Peyer's patch (tissue), 4 donors: ENCODE measurements at regions not wholly inside any gene's neighbourhood (a gene's known extent, or its start where the extent isn't known, plus 50 kb on each side); places are given as distances from the start of the nearest gene placed in this dataset.

Experiments
- DNase-seq, 3 donors: peaks; one replicate each; pipeline ENCODE4 v3.0.0-alpha.2; 2017 to 2019
- H3K27ac ChIP-seq, 4 donors: fragments of 200-600 bp; sonication (generic); one replicate each; pipeline ENCODE4 v1.5.1; 2016 to 2019
- H3K27me3 ChIP-seq, 2 donors: fragments of 200-600 bp; sonication (generic); one replicate each; pipeline ENCODE4 v1.5.1; 2019
- H3K36me3 ChIP-seq, 3 donors: fragments of 200-600 bp; sonication (generic); one replicate each; pipeline ENCODE4 v1.5.1; 2016 to 2019
- H3K4me1 ChIP-seq, 4 donors: fragments of 200-600 bp; sonication (generic); one replicate each; pipeline ENCODE4 v1.5.1; 2016 to 2019
- H3K4me3 ChIP-seq, 4 donors: fragments of 200-600 bp; sonication (generic); 1 replicate in 3 of 4; 2 replicates in 1 of 4; pipeline ENCODE4 v1.5.1; 2016 to 2019; ENCODE audit warnings: mild to moderate bottlenecking in 1 of 4
- H3K9me3 ChIP-seq, 4 donors: fragments of 200-600 bp; sonication (generic); one replicate each; pipeline ENCODE4 v1.5.1; 2016 to 2019; ENCODE audit warnings: mild to moderate bottlenecking in 1 of 4
- POLR2A ChIP-seq, 2 donors: fragments of 450-650 bp; IDR thresholded peaks; one replicate each; pipeline ENCODE4 v1.5.1; 2017; ENCODE audit warnings: antibody characterized with exemption in 2 of 2, mild to moderate bottlenecking in 2 of 2, moderate library complexity in 2 of 2
- TF ChIP-seq, protein P1 (sequence below), 6 experiments: fragments of 450-650 bp in 4 of 6; fragments of 200-600 bp in 2 of 6; sonication (generic) in 1 of 6; IDR thresholded peaks; one replicate each; pipeline ENCODE4 v1.5.1; 2017 to 2019; ENCODE audit warnings: antibody characterized with exemption in 6 of 6, mild to moderate bottlenecking in 3 of 6, moderate library complexity in 1 of 6

- H3K36me3 ChIP-seq = no peaks in the 10 kb centered on the region
- no peaks in the 10 kb centered on the region for H3K4me1 ChIP-seq
- H3K27me3 ChIP-seq = no peaks in the 10 kb centered on the region
- H3K4me3 ChIP-seq = no peak overlapping the region
- no peak for DNase-seq
- TF ChIP-seq POLR2A (IDR thresholded peaks at IDR 0.05) = no peak
- TF ChIP-seq, protein P1, sequence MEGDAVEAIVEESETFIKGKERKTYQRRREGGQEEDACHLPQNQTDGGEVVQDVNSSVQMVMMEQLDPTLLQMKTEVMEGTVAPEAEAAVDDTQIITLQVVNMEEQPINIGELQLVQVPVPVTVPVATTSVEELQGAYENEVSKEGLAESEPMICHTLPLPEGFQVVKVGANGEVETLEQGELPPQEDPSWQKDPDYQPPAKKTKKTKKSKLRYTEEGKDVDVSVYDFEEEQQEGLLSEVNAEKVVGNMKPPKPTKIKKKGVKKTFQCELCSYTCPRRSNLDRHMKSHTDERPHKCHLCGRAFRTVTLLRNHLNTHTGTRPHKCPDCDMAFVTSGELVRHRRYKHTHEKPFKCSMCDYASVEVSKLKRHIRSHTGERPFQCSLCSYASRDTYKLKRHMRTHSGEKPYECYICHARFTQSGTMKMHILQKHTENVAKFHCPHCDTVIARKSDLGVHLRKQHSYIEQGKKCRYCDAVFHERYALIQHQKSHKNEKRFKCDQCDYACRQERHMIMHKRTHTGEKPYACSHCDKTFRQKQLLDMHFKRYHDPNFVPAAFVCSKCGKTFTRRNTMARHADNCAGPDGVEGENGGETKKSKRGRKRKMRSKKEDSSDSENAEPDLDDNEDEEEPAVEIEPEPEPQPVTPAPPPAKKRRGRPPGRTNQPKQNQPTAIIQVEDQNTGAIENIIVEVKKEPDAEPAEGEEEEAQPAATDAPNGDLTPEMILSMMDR (IDR thresholded peaks at IDR 0.05) = no peak
- no peaks in the 10 kb centered on the region for H3K9me3 ChIP-seq
- H3K27ac ChIP-seq = no peak overlapping the region
Observed at GRCh38 chr4:12244973-12245372, 816.3 kb upstream of the HS3ST1 start.

DNA sequence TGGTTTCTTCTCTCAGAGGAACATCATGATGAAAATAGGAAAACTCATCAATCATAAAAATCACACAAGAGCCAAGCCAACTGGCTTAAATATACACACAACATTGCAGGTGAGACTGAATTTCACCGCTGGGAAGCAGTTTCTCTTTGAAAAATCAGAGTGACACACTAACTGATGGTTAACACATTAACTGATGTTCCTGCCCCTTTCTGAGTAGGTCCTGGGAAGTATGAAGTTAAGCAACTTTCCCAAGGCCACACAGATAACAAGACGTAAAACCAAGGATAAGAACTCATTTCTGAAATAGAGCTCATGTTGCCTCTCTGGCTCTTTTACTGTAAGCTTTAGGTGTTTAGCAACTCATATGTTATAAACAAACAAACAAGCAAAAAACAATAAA is 813.7 kb upstream of the HS3ST1 start:
- no peak for DNase-seq
- H3K36me3 ChIP-seq = no peaks in the 10 kb centered on the region
- H3K27me3 ChIP-seq = no peaks in the 10 kb centered on the region
- H3K4me1 ChIP-seq = no peaks in the 10 kb centered on the region
- H3K27ac ChIP-seq = no peak overlapping the region
- TF ChIP-seq, protein P1 (IDR thresholded peaks at IDR 0.05) = no peak
- no peak for TF ChIP-seq POLR2A (IDR thresholded peaks at IDR 0.05)
- H3K9me3 ChIP-seq = no peaks in the 10 kb centered on the region
- no peak overlapping the region for H3K4me3 ChIP-seq

DNA sequence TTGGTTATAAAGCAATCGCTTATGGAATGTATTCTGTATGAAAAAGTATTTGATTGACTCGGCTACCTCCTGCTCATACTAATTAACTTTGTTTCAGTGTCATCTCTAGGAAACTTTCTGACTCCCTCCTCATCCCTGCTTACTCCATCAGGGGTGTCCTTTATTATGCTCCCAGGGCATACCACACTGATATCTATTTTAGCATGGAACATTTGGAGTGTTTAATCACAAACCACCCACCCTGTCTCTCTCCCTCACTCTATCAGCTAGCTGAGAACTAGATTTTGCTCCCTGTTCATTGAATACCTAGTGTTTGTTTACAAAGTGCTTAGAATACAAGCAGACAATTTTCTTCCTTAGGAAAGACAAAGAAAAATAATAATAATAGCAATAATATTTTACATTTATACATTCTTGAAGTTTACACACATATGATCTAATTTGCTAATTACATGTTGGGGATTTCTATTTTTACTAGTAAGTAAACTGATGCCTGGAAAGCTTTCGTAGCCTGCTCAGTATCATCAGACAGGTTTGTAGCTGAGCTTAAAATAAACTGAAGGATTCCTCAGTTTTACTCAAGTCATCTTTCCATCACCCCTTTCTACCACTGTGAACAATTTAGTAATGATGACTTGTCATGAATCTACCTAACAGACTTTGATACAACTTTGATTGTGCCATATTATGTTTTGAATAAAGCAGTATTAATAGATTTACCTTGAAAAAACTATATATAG is 811.4 kb upstream of the HS3ST1 start:
- no peaks in the 10 kb centered on the region for H3K36me3 ChIP-seq
- no peak overlapping the region for H3K27ac ChIP-seq
- H3K9me3 ChIP-seq = no peaks in the 10 kb centered on the region
- TF ChIP-seq POLR2A (IDR thresholded peaks at IDR 0.05) = no peak
- TF ChIP-seq, protein P1 (IDR thresholded peaks at IDR 0.05) = no peak
- H3K4me1 ChIP-seq = no peaks in the 10 kb centered on the region
- no peak overlapping the region for H3K4me3 ChIP-seq
- H3K27me3 ChIP-seq = no peaks in the 10 kb centered on the region
- DNase-seq = no peak

DNA sequence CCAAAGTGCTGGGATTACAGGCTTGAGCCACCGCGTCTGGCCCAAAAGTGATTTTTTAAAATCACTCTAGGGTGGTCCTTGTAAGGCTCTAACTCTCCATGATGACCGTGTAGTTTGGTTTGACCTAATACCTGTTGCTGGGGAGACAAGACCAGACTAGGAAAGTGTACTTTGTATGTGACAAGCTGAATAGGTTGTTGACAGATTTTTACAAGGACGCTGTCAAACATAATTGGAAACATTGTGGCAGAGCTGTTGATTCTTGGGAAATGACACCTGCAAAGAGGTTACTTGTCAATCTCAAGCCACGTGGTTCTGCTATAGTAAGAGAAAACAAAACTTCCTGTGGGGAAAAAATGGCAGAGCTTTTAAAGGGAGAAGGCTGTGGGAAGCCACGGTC is 802.4 kb upstream of the HS3ST1 start:
- H3K27ac ChIP-seq = no peak overlapping the region
- no peaks in the 10 kb centered on the region for H3K27me3 ChIP-seq
- H3K4me1 ChIP-seq = no peaks in the 10 kb centered on the region
- no peaks in the 10 kb centered on the region for H3K36me3 ChIP-seq
- H3K9me3 ChIP-seq = no peaks in the 10 kb centered on the region
- TF ChIP-seq, protein P1 (IDR thresholded peaks at IDR 0.05) = no peak
- TF ChIP-seq POLR2A (IDR thresholded peaks at IDR 0.05) = no peak
- DNase-seq = no peak
- H3K4me3 ChIP-seq = no peak overlapping the region

DNA sequence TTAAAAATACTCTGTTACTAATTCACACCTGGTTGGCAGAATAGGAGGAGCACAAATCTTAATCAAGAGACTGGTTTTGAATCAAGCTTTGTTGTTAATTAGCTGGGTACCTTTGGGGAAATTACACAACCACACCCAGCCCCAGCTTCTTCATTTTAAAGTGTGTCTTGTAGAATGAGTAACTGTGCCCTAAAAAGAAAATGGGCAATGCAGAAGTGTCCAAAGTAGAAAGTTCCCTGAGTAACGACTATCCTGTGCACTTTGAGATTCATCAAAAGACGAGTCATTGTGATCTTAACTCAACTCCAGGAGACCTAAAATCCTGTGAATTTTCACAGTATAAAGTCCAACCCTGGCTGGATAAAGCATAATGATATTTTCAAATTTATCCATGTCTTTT is 792.3 kb upstream of the HS3ST1 start:
- H3K27ac ChIP-seq = no peak overlapping the region
- H3K36me3 ChIP-seq = no peaks in the 10 kb centered on the region
- TF ChIP-seq, protein P1 (IDR thresholded peaks at IDR 0.05) = no peak
- no peak for TF ChIP-seq POLR2A (IDR thresholded peaks at IDR 0.05)
- no peak for DNase-seq
- H3K4me3 ChIP-seq = no peak overlapping the region
- no peaks in the 10 kb centered on the region for H3K4me1 ChIP-seq
- H3K27me3 ChIP-seq = no peaks in the 10 kb centered on the region
- H3K9me3 ChIP-seq = no peaks in the 10 kb centered on the region

- no peaks in the 10 kb centered on the region for H3K36me3 ChIP-seq
- TF ChIP-seq POLR2A (IDR thresholded peaks at IDR 0.05) = no peak
- TF ChIP-seq, protein P1 (IDR thresholded peaks at IDR 0.05) = no peak
- H3K27ac ChIP-seq = no peak overlapping the region
- H3K9me3 ChIP-seq = no peaks in the 10 kb centered on the region
- H3K27me3 ChIP-seq = no peaks in the 10 kb centered on the region
- DNase-seq = no peak
- no peak overlapping the region for H3K4me3 ChIP-seq
- no peaks in the 10 kb centered on the region for H3K4me1 ChIP-seq
Observed at GRCh38 chr4:12211636-12212035, 782.9 kb upstream of the HS3ST1 start.
